ENCODE measurements at regions not wholly inside any gene's neighbourhood (a gene's known extent, or its start where the extent isn't known, plus 50 kb on each side); places are given as distances from the start of the nearest gene placed in this dataset.

- WGBS, 2 donors, result 48 to 53% methylated on average over 3 of the region's 3 CpGs
- no peak for ATAC-seq
- Histone ChIP-seq H3K4me1 (peaks cover 6% of the 10 kb centered on the region), H3K27ac (no peak overlapping the region), H3K4me3 (no peak overlapping the region), H3K9me3 (no peaks in the 10 kb centered on the region), H3K27me3 (no peaks in the 10 kb centered on the region), H3K36me3 (replicated peaks in 1 of 2; ENCODE audit: insufficient read depth in 1 of 2, low read depth in 2 of 2) (no peaks in the 10 kb centered on the region)
- no peak for TF ChIP-seq POLR2A (IDR thresholded peaks at IDR 0.05)
- TF ChIP-seq CTCF (IDR thresholded peaks at IDR 0.05), result peak; percentile 50 to 93 (median 74)
- peak; percentile 43 to 58 (median 50) for DNase-seq
- intact Hi-C loops (cut with DNase I), result no loop called here
Observed at GRCh38 chr3:152524198-152525140, 255.7 kb downstream of the MBNL1 start.

GRCh38 chr3:152531717-152532116 lies 263.0 kb downstream of the MBNL1 start:
- Histone ChIP-seq H3K9me3 (no peaks in the 10 kb centered on the region), H3K4me3 (no peak overlapping the region), H3K36me3 (replicated peaks in 1 of 2; ENCODE audit: insufficient read depth in 1 of 2, low read depth in 2 of 2) (no peaks in the 10 kb centered on the region), H3K27ac (no peak overlapping the region), H3K27me3 (no peaks in the 10 kb centered on the region), H3K4me1 (no peaks in the 10 kb centered on the region)
- TF ChIP-seq POLR2A (IDR thresholded peaks at IDR 0.05), result no peak
- TF ChIP-seq CTCF (IDR thresholded peaks at IDR 0.05), result no peak
- intact Hi-C loops (cut with DNase I), result no loop called here
- no peak for ATAC-seq
- DNase-seq, result no peak

GRCh38 chr3:152538518-152538917 lies 269.8 kb downstream of the MBNL1 start:
- Histone ChIP-seq H3K9me3 (no peaks in the 10 kb centered on the region), H3K27ac (no peak overlapping the region), H3K27me3 (no peaks in the 10 kb centered on the region), H3K4me3 (no peak overlapping the region), H3K4me1 (no peaks in the 10 kb centered on the region), H3K36me3 (replicated peaks in 1 of 2; ENCODE audit: insufficient read depth in 1 of 2, low read depth in 2 of 2) (no peaks in the 10 kb centered on the region)
- intact Hi-C loops (cut with DNase I), result no loop called here
- no peak for DNase-seq
- 67 to 93% methylated on average over 1 of the region's 1 CpG for WGBS, 2 donors
- no peak for ATAC-seq
- TF ChIP-seq POLR2A (IDR thresholded peaks at IDR 0.05), result no peak
- TF ChIP-seq CTCF (IDR thresholded peaks at IDR 0.05), result no peak

GRCh38 chr3:152539191-152539764 lies 270.5 kb downstream of the MBNL1 start:
- ATAC-seq (no peak), DNase-seq (no peak)
- no peak overlapping the region for H3K4me3 ChIP-seq
- H3K27ac ChIP-seq, result no peak overlapping the region
- H3K27me3 ChIP-seq, result no peaks in the 10 kb centered on the region
- WGBS, 2 donors, result 52 to 90% methylated on average over 2 of the region's 2 CpGs
- H3K4me1 ChIP-seq, result no peaks in the 10 kb centered on the region
- H3K36me3 ChIP-seq (replicated peaks in 1 of 2; ENCODE audit: insufficient read depth in 1 of 2, low read depth in 2 of 2), result no peaks in the 10 kb centered on the region
- TF ChIP-seq CTCF (IDR thresholded peaks at IDR 0.05) (no peak), POLR2A (IDR thresholded peaks at IDR 0.05) (no peak)
- intact Hi-C loops (cut with DNase I), result no loop called here
- no peaks in the 10 kb centered on the region for H3K9me3 ChIP-seq

Measured in body of pancreas (tissue), 4 donors.